ENCODE measurements at regions not wholly inside any gene's neighbourhood (a gene's known extent, or its start where the extent isn't known, plus 50 kb on each side); places are given as distances from the start of the nearest gene placed in this dataset.
A peak's percentile ranks its signal among the peaks of the same experiment; 100 is the strongest.
"Not testable (repeated sequence)": the region's sequence is repeated elsewhere in the genome, so short reads cannot be mapped to it uniquely, and the experiment has no call there.

DNA sequence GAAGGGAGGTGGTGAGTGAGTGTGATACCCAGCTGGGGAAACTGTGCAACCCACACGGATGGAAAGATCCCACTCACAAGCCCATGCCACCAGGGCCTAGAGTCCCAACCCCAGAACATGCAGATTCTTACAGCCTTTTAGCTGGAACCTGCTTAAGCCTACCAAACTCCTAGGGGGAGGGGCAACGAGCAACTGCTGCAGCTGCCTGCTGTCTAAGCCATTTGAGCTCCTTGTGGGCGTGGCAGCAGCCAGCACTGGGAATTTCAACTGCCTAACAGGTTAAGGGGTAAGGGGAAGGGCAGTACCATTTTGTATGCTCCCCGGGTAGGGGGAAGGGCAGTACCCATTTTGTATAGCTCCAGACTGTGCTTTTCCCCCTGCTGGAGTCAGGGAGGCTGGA, 673.2 kb upstream of the BCHE start:
- no peak for DNase-seq

DNA sequence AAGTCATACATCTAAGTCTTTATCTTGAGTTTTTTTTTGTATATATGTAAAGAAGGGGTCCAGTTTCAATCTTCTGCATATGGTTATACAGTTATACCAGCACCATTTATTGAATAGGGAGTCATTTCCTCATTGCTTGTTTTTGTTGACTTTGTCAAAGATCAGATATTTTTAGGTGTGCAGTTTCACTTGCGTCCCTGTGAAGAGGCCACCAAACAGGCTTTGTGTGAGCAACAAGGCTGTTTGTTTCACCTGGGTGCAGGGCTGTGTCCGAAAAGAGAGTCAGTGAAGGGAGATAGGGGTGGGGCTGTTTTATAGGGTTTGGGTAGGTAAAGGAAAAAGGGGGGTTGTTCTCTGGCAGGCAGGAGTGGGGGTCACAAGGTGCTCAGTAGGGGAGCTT, 663.2 kb upstream of the BCHE start:
- not testable (repeated sequence) for DNase-seq

DNA sequence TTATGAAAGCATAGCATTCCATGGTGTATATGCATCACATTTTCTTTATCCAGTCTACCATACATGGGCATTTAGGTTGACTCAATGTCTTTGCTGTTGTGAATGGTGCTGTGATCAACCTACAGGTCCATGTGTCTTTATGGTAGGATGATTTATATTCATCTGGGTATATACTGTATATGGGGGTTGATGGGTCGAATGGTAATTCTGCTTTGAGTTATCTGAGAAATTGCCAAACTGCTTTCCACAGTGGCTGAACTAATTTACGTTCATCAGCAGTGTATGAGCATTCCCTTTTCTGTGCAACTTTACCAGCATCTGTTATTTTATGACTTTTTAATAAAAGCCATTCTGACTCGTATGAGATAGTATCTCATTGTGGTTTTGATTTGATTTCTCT, 662.4 kb upstream of the BCHE start:
- DNase-seq = no peak

DNA sequence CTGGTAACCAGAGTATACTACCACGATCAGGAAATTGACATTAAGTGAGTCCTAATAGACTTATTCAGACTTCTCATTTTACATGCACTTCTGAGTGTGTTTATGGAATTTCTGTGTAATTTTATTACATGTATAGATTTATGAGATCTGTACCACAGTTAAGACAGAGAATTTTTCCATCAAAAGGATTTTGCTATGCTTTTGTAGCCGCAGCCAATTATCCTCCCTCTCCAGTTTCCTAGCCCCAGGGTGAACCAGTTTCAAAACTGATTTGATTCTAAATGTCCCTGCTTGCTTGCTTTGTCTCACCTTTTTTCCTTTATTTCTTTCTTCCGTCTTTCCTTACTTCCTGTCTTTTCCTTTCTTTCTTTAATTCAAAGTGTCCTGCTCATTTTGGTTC, 661.2 kb upstream of the BCHE start:
- peak in 1 of 2 experiments; percentile 32 for DNase-seq

DNA sequence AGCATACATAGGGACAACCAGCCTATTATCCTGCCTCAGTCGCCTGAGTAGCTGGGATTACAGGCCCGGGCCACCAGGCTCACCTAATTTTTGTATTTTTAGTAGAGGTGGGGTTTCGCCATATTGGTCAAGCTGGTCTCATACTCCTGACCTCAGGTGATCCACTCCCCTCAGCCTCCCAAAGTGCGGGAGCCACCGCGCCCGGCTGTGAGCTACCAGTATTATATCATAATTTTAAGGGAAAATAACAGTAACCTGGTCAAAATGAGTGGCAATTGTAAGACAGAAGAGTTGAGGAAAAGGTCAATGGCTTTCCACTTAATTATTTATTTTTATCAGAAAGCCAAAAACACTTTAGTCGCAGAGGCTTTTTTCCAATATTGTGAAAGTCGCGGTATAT, 652.6 kb upstream of the BCHE start:
- no peak for DNase-seq

DNA sequence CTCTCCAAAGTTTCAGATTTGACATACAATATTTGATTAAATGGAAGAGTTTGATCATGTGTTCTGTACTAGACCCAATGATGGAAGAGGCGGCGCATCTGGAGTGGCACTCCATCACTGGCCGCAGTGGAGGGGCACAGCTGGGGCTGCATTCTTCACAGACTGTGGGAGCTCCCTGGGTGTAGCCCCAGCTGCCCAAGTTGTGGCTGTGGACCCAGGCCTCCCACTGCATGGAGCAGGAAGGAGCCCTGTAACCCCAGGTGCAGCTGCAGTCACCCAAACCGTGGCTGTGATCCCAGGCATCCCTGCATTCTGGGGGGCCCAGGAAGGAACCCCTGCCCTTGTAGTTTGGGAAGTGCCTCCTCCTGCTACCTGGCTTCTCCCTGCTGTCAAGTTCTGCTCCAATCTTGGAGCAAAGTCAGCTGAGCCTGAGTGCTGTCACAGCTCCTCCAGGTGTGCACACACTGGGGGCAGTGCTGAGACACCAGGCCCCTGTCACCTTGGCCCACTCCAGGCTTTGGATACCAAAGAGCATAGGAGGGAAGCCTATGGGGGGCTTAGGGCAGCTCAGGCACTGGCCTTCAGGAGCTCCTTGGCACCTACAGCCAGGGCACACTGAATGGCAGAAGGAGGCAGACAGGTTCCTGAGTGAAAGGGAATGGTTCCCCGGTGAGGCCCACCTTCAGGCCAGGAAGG, 651.9 kb upstream of the BCHE start:
- DNase-seq = no peak

DNA sequence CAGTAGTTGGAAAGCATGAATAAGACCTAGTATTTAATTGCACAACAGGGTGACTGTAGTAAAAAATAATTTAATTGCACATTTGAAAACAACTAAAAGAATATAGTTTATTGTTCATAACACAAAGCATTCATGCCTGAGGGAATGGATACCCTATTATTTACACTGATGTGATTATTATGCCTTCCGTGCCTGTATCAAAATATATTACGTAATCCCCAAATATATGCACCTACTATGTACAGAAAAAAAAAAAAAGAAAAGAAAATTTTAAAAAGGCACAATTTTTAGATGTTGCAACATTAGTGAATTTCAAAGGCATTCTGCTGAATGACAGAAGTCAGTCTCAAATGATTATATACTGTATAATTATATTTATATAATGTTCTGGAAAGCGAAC, 647.2 kb upstream of the BCHE start:
- DNase-seq = peak in 1 of 2 experiments; percentile 43

DNA sequence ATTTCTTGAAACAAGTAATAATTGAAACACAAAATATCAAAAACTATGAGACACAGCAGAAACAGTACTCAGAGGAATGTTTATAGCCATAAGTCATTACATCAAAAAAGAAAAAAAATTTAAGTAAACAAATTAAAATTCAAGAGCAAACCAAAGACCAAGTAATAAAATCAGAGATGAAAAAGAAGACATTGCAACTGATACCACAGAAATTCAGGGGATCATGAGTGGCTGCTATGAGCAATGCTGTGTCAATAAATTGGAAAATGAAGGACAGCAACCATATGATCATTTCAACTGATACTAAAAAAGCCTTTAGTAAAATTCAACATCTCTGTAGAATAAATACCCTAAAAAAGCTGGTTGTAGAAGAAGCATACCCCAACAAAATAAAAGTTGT, 644.1 kb upstream of the BCHE start:
- no peak for DNase-seq

DNA sequence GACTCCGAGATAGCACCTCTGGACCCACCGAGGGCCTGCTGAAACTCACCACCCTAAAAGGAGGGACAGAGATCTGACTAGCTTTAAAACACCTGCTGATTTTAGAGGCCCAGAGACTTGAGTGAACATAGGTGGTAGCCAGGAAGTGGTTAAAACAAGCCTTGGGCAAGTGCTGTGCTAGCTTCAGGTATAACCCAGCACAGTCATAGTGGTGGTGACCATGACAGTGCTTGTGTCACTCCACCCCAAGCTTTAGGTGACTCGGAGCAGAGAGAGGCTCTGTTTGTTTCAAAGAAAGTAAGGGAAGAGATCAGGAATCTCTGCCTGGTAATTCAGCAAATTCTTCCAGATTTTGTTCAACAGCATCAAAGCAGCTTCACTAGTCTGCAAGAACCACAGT, 641.1 kb upstream of the BCHE start:
- DNase-seq = no peak

DNA sequence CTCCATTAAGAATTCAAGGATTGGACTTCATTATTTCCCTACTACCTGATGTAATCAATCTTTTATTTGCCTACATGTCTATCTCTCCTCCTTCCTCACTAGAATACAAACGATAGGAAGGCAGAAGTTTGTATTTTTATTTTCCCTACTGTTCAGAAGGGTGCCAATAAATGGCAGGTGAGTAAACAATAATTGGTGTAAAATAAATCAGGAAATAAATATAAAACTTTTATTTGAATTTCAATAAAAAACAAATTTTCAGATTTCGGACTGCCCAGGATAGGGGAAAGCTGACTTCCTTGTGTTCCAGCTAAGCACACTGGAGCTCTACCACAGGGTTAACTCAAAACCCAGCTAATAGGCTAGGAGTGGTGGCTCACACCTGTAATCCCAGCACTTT, 636.3 kb upstream of the BCHE start:
- no peak for DNase-seq

DNA sequence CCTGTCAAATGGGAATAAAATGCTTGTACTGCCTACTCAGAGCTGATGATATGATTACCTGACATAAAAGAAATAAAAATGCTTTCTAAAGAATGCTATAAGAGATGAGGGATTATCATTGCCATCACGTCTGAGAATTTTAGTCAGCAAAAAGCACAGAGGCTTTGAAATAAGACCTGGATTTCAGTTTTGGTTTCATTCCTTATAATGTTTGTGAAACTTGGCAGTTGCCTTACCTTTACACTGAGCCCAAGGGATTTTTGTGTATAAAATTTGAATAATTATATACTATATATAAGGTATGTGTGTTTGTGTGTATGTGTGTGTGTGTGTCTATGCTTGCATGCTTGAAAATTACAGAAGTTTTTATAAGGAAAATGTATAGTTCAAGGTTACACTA, 634.8 kb upstream of the BCHE start:
- DNase-seq = no peak

DNA sequence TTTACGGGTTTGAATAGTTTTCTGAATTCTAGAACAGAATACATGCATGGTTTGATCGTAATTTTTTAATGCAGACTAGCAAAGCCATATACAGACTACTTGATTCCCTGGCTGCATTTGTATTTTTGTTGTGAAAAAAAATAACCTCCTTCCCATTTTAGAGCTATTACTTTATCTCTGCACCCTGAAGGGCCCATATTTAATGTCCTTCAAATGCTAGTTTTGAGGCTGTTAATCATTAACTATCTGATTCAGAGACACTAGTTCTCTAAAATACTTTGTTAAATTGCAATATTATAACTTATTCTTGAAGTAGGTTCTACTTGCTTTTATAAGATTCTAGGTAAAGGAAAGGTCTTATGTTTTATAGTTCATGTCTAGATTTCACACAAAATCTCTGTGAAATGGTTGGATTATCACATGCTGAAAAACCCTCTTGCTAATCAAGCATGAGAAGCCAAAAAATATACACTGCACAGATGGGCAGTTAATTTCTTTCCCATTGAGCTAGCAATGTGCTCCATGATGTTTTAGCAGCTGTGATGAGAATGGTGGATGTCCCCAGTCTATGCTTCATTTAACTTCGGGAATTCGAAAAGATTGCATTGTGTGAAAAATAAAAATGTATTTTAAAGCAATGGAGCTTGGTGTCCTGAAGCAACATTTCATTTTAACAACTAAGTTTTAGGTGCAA, 634.0 kb upstream of the BCHE start:
- no peak for DNase-seq

DNA sequence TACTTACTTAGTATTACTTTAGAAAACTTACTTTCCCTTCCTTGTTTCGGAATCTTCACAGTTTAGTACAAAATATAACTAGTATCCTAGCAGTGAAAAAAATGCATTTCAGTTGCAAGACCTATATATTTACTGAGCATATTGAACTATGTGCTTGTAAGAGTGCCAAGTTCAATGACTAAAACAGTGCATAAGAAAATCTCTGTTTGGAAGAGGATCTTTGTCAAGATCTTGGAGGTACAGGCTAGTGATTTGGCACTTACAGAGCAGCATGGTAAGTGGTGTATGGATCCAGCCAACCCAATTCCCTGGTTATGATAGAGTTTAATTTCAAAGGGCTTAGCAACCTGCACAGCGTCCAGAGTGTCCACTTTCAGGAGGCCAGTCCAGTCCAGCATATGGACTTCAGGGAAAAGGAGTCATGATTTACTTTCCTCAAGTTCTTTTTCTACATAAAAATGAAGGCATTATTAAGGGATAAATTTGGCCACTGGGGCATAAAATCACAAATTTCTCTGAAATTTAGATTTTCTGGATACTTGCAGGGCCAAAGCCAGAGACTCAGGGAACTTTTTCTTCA, 625.8 kb upstream of the BCHE start:
- no peak for DNase-seq

DNA sequence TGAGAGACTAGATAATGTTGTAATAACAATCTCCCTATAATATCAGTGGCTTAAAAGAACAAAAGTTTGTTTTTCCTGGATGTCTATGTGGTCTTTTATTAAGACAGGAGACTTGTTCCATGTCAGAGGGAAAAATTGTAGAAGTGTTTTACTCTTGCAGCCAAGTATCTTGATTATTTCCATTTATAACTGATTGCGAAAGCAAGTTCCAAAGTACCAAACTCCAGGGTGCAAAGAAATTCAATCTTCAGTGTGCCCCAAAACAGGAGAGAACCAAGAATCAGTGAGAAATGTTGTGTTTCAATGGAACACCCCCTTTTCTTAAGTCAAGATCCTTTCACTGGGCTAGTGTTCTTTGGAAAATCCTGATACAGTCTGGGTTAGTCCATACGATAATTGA, 624.4 kb upstream of the BCHE start:
- DNase-seq = no peak

DNA sequence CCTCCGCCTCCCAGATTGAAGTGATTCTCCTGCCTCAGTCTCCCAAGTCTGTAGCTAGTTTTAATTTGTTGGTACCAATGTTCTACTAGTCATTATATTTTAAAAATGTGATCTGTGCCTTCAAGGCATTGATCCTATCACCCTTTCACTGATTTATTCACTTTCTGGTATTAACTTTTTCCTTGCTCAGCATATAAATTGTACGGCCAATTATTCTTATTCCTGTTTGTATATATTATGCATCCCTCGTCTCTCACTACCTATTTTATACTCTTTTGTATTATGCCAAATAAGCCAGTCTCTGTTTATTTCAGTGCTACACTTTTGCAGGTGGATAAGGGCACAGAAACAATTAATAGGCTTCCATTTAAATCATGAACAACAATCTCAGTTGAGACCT, 620.2 kb upstream of the BCHE start:
- no peak for DNase-seq

DNA sequence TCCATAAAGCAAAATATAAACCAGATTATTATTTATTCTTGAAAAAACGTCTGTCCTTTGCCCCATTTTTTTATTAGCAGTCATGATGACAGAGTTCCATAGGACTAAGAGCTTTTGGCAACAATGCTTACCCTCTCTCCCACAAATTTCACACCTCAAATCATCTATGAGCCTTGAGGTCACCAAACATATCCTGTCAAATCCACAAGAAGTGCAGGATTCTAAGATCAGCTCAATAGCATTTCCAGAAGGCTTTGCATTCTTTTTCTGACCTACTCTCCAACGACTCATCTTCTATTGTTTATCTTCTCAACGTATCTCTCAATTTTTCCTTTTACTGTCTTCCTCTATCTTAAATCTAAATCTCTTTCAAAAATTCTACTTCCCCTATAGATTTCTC, 619.1 kb upstream of the BCHE start:
- no peak for DNase-seq

DNA sequence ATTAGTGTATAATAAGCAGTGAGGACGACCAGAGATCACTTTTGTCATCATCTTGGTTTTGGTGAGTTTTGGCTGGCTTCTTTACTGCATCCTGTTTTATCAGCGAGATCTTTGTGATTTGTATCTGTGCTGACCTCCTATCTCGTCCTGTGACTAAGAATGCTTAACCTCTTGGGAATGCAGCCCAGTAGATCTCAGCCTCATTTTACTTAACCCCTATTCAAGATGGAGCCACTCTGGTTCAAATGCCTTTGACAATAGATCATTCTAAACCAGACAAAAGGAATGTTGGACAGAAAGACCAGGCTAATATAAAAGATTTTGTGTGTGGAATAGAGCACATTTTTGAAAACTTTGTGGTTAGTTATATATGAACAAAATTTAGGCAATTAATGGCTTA, 618.5 kb upstream of the BCHE start:
- no peak for DNase-seq

DNA sequence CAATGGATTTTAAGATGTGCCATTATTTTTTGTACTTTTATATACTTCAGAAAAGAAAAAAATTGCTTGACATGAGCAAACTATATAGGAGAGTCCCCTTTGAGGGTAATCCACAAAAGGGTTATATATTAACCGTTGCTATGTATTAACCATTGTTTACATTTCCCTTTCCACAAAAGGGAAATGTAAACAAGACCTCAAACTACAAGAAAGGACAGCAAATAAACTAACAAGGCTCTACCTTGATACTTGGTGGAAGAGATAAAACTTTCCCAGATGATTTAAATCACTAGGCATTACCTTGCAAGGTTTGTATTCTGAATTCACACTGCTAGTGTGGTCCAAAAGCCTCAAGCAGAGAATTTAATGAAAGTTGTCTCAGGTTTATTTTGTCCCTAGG, 616.3 kb upstream of the BCHE start:
- no peak for DNase-seq

DNA sequence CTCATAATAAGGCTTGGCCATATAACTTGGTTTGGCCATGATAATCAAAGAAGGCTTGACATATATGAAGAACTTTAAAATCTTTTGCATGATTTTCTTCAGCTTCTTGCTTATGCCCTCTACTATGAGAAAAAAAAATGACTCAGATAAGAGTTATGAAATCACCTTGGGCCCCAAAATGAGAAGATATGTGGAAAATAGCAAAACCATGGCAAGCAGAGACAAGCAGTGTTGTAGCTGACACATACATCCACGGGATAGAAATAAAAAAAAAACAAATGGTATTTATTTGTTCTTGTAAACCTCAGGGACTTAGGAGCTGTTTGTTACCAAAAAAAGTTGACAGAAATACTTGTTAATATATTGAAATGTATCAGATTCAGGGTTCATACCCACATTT, 614.8 kb upstream of the BCHE start:
- DNase-seq = no peak

DNA sequence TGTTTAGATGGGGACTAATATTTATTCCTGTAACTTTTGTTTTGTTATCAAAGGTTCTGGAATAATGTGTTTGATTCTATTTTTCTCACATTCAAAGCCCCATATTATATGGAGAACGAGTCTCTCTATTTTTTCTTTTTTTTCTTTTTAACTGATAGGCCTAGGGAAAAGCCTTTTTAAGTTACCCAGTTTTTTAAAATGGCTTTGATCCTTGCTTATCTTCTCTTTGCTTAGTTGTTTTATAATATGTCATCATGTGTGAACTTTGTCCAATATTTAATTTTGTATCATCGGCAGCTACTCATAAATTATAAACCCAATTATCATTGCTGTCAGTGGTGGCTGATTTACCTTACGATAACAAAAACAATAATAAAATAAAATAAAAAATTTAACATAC, 610.3 kb upstream of the BCHE start:
- DNase-seq = no peak

DNA sequence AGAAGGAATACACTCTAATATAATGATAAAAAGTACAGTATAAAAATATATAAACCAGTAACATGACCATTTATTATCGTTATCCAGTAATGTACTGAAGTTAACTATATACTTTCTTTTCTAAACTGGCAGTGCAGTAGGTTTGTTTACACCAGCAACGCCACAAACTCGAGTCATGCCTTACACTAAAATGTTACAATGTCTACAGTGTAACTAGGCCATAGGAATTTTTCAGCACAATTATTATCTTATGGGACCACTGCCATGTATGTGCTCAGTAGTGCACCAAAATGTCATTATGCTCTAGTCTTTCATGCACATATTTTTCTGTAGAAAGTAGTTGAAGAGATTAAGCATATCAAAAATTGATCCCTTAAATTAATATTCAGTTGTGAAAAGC, 609.8 kb upstream of the BCHE start:
- DNase-seq = no peak

DNA sequence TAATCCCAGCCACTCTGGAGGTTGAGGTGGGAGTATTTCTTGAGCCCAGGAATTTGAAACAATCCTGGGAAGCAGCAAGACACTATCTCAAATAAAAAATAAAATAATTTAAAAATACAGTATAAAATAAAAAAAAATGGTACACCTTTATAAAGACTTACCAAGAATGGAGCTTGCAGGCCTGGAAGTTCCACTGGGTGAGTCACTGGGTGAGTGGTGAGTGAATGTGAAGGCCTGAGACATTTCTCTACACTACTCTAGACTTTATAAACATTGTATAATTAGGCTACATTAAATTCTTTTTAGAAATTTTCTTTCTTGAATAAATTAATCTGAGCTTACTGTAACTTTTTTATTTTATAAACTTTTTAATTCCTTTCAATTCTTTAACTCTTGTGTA, 609.1 kb upstream of the BCHE start:
- DNase-seq = no peak

DNA sequence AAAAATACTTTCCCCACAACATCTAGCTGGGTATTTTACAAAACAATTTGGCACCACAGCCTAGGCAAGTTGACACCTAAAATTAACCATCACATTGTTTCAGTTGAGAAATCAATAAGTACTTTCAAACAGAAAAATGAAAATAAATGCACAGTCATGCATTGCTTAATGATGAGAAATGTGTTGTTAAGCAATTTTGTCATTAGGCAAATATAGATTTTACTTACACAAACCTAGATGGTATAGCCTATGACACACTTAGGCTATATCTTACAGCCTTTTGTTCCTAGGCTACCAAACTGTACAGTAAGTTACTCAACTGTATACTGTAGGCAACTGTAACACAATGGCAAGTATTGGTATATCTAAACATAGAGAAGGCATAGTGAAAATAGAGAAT, 608.6 kb upstream of the BCHE start:
- no peak for DNase-seq

DNA sequence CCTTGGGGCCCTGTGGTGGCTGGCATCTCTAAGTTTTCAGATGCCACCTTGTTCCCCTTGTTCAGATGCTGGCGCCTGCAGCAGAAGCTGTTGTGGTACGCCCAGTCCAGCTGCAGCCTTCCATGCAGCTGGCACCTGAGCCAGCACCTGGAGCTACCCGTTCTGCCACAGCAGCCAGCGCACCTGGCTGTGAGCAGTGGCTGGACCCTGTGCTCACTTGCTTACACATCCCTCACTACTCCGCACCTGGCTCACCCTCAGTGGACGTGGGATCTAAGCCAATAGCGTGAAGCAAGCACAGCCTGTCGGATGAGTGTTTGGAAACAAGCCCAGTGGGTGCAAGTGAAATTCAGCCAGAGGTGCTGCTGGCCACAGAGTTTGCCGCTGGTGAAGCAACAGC, 607.5 kb upstream of the BCHE start:
- DNase-seq = peak in 1 of 2 experiments; percentile 42

DNA sequence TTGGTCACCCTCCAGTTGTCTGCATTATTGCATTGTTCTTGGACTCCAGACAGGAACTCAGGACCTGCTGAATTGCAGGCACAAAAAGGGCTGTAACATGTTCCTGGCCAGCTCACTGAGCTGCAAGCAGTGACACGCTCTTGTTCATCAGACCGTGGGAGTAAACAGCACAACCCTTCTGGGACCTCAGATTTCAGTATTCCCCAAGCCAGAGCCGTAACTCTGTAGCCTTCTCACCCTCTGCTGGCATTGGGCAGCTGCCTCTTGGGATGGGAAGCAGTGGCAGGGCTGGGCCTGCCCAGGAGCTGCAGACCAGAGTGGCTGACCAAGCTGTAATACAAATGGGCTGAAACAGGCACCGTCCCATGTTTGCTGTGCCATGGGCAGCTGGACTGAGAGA, 607.1 kb upstream of the BCHE start:
- DNase-seq = no peak

Data from NCI-H2081 (cell line).